Uterus (tissue), 3 donors: ENCODE measurements at regions not wholly inside any gene's neighbourhood (a gene's known extent, or its start where the extent isn't known, plus 50 kb on each side); places are given as distances from the start of the nearest gene placed in this dataset.

Experiments used
- DNase-seq, 2 donors: peaks; one replicate each; pipeline ENCODE4 v3.0.0-alpha.2; 2019 to 2020
- H3K27ac ChIP-seq, 2 donors: fragments of 200-600 bp; sonication (generic); 1 replicate in 1 of 2; 2 replicates in 1 of 2; pipeline ENCODE4 v1.5.1; 2016 to 2018
- H3K27me3 ChIP-seq, 2 donors: fragments of 200-600 bp; sonication (generic); one replicate each; pipeline ENCODE4 v1.5.1; 2018 to 2019; ENCODE audit warnings: control low read depth in 1 of 2
- H3K36me3 ChIP-seq, 2 donors: fragments of 200-600 bp; sonication (generic); one replicate each; pipeline ENCODE4 v1.5.1; 2019; ENCODE audit warnings: control low read depth in 1 of 2
- H3K4me1 ChIP-seq, 2 donors: fragments of 200-600 bp; sonication (generic); one replicate each; pipeline ENCODE4 v1.5.1; 2018 to 2019; ENCODE audit warnings: control low read depth in 1 of 2
- H3K4me3 ChIP-seq, 2 donors: fragments of 200-600 bp; sonication (generic); 1 replicate in 1 of 2; 2 replicates in 1 of 2; pipeline ENCODE4 v1.5.1; 2018 to 2019; ENCODE audit warnings: mild to moderate bottlenecking in 1 of 2
- H3K9me3 ChIP-seq, 2 donors: fragments of 200-600 bp; sonication (generic); one replicate each; pipeline ENCODE4 v1.5.1; 2019; ENCODE audit warnings: control low read depth in 1 of 2
- CTCF ChIP-seq, 4 experiments: fragments of 200-600 bp in 2 of 4; fragments of 450-650 bp in 2 of 4; sonication (generic) in 2 of 4; IDR thresholded peaks; one replicate each; pipeline ENCODE4 v1.5.1; 2016 to 2019; ENCODE audit warnings: antibody characterized with exemption in 4 of 4, mild to moderate bottlenecking in 2 of 4, moderate library complexity in 1 of 4
- POLR2A ChIP-seq, 2 donors: fragments of 450-650 bp; IDR thresholded peaks; one replicate each; pipeline ENCODE4 v1.6.1; 2016; ENCODE audit warnings: antibody characterized with exemption in 2 of 2, mild to moderate bottlenecking in 1 of 2, moderate library complexity in 1 of 2
- intact Hi-C: fragments of 100-400 bp; cut with DNase I; formaldehyde crosslinking; loops from one replicate; pipeline ENCODE4 v1.15.1; 2023; ENCODE audit warnings: low total_unique reads
- donor health status: DM: yes; HTN: yes; CAD: no.

- DNase-seq: no peak
- Histone ChIP-seq H3K27ac (no peak overlapping the region), H3K4me1 (no peaks in the 10 kb centered on the region), H3K27me3 (no peaks in the 10 kb centered on the region), H3K9me3 (no peaks in the 10 kb centered on the region), H3K4me3 (no peak overlapping the region), H3K36me3 (no peaks in the 10 kb centered on the region)
- intact Hi-C loops: no loop called here
- TF ChIP-seq CTCF (IDR thresholded peaks at IDR 0.05): no peak
- no peak for TF ChIP-seq POLR2A (IDR thresholded peaks at IDR 0.05)
These were observed 230.1 kb downstream of the NFATC2 start for GRCh38 chr20:51312480-51312783.

GRCh38 chr20:51311636-51312479 is 230.7 kb downstream of the NFATC2 start:
- intact Hi-C loops: no loop called here
- Histone ChIP-seq H3K27me3 (no peaks in the 10 kb centered on the region), H3K27ac (no peak overlapping the region), H3K4me3 (no peak overlapping the region), H3K9me3 (no peaks in the 10 kb centered on the region), H3K4me1 (no peaks in the 10 kb centered on the region), H3K36me3 (no peaks in the 10 kb centered on the region)
- TF ChIP-seq CTCF (IDR thresholded peaks at IDR 0.05) (no peak), POLR2A (IDR thresholded peaks at IDR 0.05) (no peak)
- DNase-seq: no peak

GRCh38 chr20:51310216-51310615 is 232.3 kb downstream of the NFATC2 start:
- no peak overlapping the region for H3K27ac ChIP-seq
- intact Hi-C loops: no loop called here
- TF ChIP-seq CTCF (IDR thresholded peaks at IDR 0.05) (no peak), POLR2A (IDR thresholded peaks at IDR 0.05) (no peak)
- no peak overlapping the region for H3K4me3 ChIP-seq
- H3K9me3 ChIP-seq: no peaks in the 10 kb centered on the region
- H3K4me1 ChIP-seq: no peaks in the 10 kb centered on the region
- no peak for DNase-seq
- no peaks in the 10 kb centered on the region for H3K27me3 ChIP-seq
- H3K36me3 ChIP-seq: no peaks in the 10 kb centered on the region

- no peaks in the 10 kb centered on the region for H3K9me3 ChIP-seq
- TF ChIP-seq CTCF (IDR thresholded peaks at IDR 0.05): no peak
- TF ChIP-seq POLR2A (IDR thresholded peaks at IDR 0.05): no peak
- H3K36me3 ChIP-seq: no peaks in the 10 kb centered on the region
- H3K27me3 ChIP-seq: no peaks in the 10 kb centered on the region
- no peak overlapping the region for H3K27ac ChIP-seq
- no peak overlapping the region for H3K4me3 ChIP-seq
- no peaks in the 10 kb centered on the region for H3K4me1 ChIP-seq
- no peak for DNase-seq
- intact Hi-C loops: loop anchor here (5.0 kb wide), 1 partner anchor 317 kb away; no protein-coding TSS in a partner anchor
These were observed 233.4 kb downstream of the NFATC2 start for GRCh38 chr20:51309128-51309527.

GRCh38 chr20:51306521-51307358 is 235.8 kb downstream of the NFATC2 start:
- Histone ChIP-seq H3K27ac (no peak overlapping the region), H3K36me3 (no peaks in the 10 kb centered on the region), H3K4me3 (no peak overlapping the region), H3K4me1 (no peaks in the 10 kb centered on the region), H3K9me3 (no peaks in the 10 kb centered on the region), H3K27me3 (no peaks in the 10 kb centered on the region)
- intact Hi-C loops: loop anchor here (5.0 kb wide), 1 partner anchor 314 kb away; no protein-coding TSS in a partner anchor
- TF ChIP-seq POLR2A (IDR thresholded peaks at IDR 0.05): no peak
- TF ChIP-seq CTCF (IDR thresholded peaks at IDR 0.05): peak; percentile 84 to 89 (median 86)
- peak; percentile 69 to 73 for DNase-seq
